GM23248 (cell line): ENCODE measurements at regions not wholly inside any gene's neighbourhood (a gene's known extent, or its start where the extent isn't known, plus 50 kb on each side); places are given as distances from the start of the nearest gene placed in this dataset.

Source experiments
- EZH2 ChIP-seq: fragments of 200-600 bp; sonication (generic); IDR thresholded peaks from 2 replicates; pipeline ENCODE4 v1.6.1; 2018; ENCODE audit warnings: antibody characterized with exemption, mild to moderate bottlenecking; ENCODE audit not compliant: insufficient read depth, poor library complexity, severe bottlenecking
- EZH2phosphoT487 ChIP-seq: fragments of 200-600 bp; sonication (generic); IDR thresholded peaks from 2 replicates; pipeline ENCODE4 v1.6.1; 2018; ENCODE audit warnings: antibody characterized with exemption, moderate library complexity, mild to moderate bottlenecking, low read depth; ENCODE audit not compliant: insufficient read depth

GRCh38 chr2:166775176-166775575 lies 113.1 kb upstream of the XIRP2 start:
- TF ChIP-seq EZH2 = no peak
- no peak for TF ChIP-seq EZH2phosphoT487
